ENCODE measurements at regions not wholly inside any gene's neighbourhood (a gene's known extent, or its start where the extent isn't known, plus 50 kb on each side); places are given as distances from the start of the nearest gene placed in this dataset.

DNA sequence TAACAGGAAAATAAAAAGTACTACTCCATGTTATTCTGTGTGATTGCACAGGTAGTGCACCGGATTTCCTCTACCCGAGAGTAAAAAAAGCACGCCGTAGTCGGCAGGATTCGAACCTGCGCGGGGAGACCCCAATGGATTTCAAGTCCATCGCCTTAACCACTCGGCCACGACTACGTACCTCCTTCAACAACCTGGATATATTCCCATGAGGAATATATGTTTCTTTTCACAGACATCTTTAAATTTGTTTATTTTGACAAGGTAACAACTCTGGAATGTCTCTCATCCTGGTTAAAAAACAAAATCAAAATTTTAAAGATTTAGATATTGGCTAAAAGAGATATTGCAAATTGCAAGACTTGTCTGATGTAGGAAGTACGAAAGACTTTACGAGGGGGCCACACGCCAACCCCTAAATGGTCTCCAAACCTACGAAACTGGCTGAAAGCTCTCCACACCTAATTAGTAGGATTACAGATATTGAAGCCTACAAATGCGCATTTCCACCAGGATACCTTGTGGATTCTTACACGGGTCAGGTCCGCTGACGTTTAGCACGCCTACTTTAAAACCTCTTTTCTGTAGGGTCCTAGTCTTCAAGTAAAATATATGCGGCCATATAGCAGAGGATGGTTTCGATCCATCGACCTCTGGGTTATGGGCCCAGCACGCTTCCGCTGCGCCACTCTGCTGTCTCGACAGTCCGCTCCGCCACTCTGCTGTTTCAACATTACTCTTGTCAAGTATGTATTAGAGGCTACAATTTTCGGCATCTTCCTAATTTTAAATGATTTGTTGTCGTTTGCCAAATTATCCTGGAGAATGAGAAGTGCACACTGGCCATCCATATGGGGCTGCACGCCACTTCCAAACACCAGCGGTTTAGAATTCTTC, 52.2 kb upstream of the BTN3A2 start:
- TF ChIP-seq, protein P1, sequence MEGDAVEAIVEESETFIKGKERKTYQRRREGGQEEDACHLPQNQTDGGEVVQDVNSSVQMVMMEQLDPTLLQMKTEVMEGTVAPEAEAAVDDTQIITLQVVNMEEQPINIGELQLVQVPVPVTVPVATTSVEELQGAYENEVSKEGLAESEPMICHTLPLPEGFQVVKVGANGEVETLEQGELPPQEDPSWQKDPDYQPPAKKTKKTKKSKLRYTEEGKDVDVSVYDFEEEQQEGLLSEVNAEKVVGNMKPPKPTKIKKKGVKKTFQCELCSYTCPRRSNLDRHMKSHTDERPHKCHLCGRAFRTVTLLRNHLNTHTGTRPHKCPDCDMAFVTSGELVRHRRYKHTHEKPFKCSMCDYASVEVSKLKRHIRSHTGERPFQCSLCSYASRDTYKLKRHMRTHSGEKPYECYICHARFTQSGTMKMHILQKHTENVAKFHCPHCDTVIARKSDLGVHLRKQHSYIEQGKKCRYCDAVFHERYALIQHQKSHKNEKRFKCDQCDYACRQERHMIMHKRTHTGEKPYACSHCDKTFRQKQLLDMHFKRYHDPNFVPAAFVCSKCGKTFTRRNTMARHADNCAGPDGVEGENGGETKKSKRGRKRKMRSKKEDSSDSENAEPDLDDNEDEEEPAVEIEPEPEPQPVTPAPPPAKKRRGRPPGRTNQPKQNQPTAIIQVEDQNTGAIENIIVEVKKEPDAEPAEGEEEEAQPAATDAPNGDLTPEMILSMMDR (conservative IDR thresholded peaks at IDR 0.05; ENCODE audit: low read length): no peak
- TF ChIP-seq EZH2phosphoT487 (IDR thresholded peaks at IDR 0.05; ENCODE audit: borderline replicate concordance, low read depth, low read length): no peak
